ENCODE measurements at regions not wholly inside any gene's neighbourhood (a gene's known extent, or its start where the extent isn't known, plus 50 kb on each side); places are given as distances from the start of the nearest gene placed in this dataset.

DNA sequence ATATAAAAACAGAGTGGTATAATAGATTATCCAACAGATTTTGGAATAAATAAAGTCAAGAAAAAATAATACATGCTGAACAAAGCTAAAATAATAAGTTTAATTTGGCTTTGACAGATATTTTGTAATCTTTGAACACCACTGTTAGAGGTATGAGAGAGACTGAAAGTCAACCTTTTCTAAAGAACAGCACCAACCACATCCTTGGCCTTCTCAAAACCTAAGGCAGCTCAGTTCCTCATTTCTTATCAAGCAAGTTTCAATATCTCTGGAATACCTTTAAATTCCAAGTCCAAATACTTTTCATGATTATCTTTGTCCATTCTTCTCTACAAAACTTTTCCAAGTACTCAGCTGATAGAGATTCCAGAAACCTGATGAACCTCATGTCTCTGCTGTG is 1603.8 kb downstream of the CDH8 start:
- TF ChIP-seq GATA2 (IDR thresholded peaks at IDR 0.05; ENCODE audit: low read depth, low read length): no peak
- no peak for TF ChIP-seq GATA3 (IDR thresholded peaks at IDR 0.05; ENCODE audit: low read depth, low read length)

All from SH-SY5Y (cell line).